EH (cell line): ENCODE measurements at regions not wholly inside any gene's neighbourhood (a gene's known extent, or its start where the extent isn't known, plus 50 kb on each side); places are given as distances from the start of the nearest gene placed in this dataset.
A peak's percentile ranks its signal among the peaks of the same experiment; 100 is the strongest.

Experiments used
- DNase-seq: peaks from one replicate; pipeline ENCODE4 v3.0.0-alpha.2; 2015; ENCODE audit warnings: low read depth

- DNase-seq = no peak
Measured at GRCh38 chr18:44135741-44136140, 544.9 kb upstream of the SETBP1 start.

GRCh38 chr18:44136326-44136725 is 544.4 kb upstream of the SETBP1 start:
- DNase-seq = no peak

GRCh38 chr18:44143072-44143471 is 537.6 kb upstream of the SETBP1 start:
- DNase-seq = no peak

GRCh38 chr18:44149706-44150105 is 531.0 kb upstream of the SETBP1 start:
- DNase-seq = peak; percentile 62

GRCh38 chr18:44153981-44154380 is 526.7 kb upstream of the SETBP1 start:
- no peak for DNase-seq

GRCh38 chr18:44156126-44156525 is 524.6 kb upstream of the SETBP1 start:
- DNase-seq = no peak

GRCh38 chr18:44156776-44157335 is 523.8 kb upstream of the SETBP1 start:
- DNase-seq = no peak

- DNase-seq = no peak
Measured at GRCh38 chr18:44170208-44170880, 510.3 kb upstream of the SETBP1 start.

GRCh38 chr18:44171301-44171700 is 509.4 kb upstream of the SETBP1 start:
- DNase-seq = no peak

- DNase-seq = no peak
Measured at GRCh38 chr18:44175891-44176290, 504.8 kb upstream of the SETBP1 start.

- peak; percentile 2 for DNase-seq
Measured at GRCh38 chr18:44178476-44178875, 502.2 kb upstream of the SETBP1 start.

GRCh38 chr18:44179693-44180092 is 501.0 kb upstream of the SETBP1 start:
- DNase-seq = no peak

- DNase-seq = no peak
Measured at GRCh38 chr18:44180683-44181082, 500.0 kb upstream of the SETBP1 start.

- no peak for DNase-seq
Measured at GRCh38 chr18:44181951-44182747, 498.5 kb upstream of the SETBP1 start.

- DNase-seq = peak; percentile 7
Measured at GRCh38 chr18:44186001-44186400, 494.7 kb upstream of the SETBP1 start.

- DNase-seq = no peak
Measured at GRCh38 chr18:44187090-44187489, 493.6 kb upstream of the SETBP1 start.

GRCh38 chr18:44195394-44196140 is 485.1 kb upstream of the SETBP1 start:
- no peak for DNase-seq

- DNase-seq = no peak
Measured at GRCh38 chr18:44197832-44198611, 482.7 kb upstream of the SETBP1 start.

GRCh38 chr18:44198612-44199284 is 481.9 kb upstream of the SETBP1 start:
- DNase-seq = no peak

GRCh38 chr18:44213293-44213692 is 467.4 kb upstream of the SETBP1 start:
- DNase-seq = no peak

GRCh38 chr18:44214396-44214795 is 466.3 kb upstream of the SETBP1 start:
- DNase-seq = no peak
